ENCODE measurements at regions not wholly inside any gene's neighbourhood (a gene's known extent, or its start where the extent isn't known, plus 50 kb on each side); places are given as distances from the start of the nearest gene placed in this dataset.

DNA sequence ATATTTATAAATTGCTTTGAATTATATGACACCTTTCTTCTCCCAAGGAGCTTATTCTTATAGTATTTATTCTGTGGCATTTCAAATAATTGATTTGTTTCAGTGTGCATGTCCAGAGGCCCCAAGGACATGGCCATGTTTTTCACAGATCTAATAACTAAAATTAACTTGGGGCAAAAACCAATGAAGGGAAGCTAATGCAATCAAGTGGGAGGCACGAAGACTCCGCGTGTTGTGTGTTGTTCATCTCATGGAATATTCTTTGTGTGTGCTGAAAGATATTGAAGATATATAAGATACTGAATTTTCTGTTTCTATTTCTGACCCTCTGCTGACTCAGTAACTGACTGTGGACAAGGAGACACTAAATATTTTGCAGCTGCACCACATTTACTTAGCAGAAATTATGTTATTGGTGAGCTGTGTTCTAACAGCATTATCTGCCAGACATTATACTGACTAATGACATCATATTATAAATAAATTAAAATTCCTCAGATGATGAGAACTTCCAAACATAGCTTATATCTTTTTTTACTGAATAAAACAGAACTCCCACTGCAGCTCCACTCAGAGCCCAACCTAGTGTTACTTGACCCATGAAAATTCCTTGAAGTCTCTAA is 519.3 kb upstream of the CXADR start:
- TF ChIP-seq CTCF (conservative IDR thresholded peaks at IDR 0.05; ENCODE audit: low read depth, low read length) (no peak), EZH2 (IDR thresholded peaks at IDR 0.05; ENCODE audit: borderline replicate concordance, low read depth, low read length, poor library complexity, severe bottlenecking) (no peak)

Data from A673 (cell line).